ENCODE measurements at regions not wholly inside any gene's neighbourhood (a gene's known extent, or its start where the extent isn't known, plus 50 kb on each side); places are given as distances from the start of the nearest gene placed in this dataset.

DNA sequence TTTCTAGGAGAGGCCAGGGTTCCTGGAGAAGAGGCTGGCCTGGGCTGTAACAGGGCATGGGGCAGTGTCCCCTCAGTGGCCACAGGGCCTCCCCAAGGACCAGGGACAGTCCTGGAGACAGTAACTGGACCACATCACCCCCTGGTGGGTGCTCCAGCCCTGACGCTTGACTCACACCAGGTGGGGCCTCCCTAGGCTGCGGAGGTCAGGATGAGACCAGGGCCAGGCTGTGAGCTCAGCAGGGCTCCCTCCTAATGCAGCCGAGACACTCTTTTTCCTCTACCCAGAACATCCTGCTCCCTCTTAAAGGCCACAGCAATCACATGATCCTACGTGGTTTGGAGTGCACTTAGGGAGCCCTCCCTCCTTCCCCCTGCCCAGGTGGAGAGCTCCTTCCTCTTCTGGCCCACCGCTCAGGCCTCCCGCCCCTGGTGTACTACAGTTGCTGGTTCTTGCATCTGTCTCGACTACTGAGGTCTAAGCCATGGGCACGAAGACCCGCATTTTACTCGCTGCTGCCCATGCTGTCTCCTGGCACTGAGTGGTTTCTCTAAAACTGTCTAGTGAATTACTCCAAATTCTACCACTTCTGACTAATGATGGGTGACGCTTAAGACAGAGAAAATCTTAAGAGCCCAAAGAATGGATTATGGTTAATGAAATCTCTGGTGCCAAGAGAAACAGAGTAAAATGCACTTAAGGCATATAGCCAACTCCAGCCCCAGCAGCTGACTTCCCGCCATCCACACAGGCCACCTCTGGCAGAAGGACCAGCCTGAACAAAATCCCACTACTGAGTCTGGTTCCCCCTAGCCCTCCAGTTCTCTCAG, 166.1 kb upstream of the CST7 start:
- no peak for TF ChIP-seq POLR2A (IDR thresholded peaks at IDR 0.05; ENCODE audit: low read length)
- TF ChIP-seq GATA1 (IDR thresholded peaks at IDR 0.05; ENCODE audit: low read depth, low read length), result no peak
- no peak for DNase-seq

DNA sequence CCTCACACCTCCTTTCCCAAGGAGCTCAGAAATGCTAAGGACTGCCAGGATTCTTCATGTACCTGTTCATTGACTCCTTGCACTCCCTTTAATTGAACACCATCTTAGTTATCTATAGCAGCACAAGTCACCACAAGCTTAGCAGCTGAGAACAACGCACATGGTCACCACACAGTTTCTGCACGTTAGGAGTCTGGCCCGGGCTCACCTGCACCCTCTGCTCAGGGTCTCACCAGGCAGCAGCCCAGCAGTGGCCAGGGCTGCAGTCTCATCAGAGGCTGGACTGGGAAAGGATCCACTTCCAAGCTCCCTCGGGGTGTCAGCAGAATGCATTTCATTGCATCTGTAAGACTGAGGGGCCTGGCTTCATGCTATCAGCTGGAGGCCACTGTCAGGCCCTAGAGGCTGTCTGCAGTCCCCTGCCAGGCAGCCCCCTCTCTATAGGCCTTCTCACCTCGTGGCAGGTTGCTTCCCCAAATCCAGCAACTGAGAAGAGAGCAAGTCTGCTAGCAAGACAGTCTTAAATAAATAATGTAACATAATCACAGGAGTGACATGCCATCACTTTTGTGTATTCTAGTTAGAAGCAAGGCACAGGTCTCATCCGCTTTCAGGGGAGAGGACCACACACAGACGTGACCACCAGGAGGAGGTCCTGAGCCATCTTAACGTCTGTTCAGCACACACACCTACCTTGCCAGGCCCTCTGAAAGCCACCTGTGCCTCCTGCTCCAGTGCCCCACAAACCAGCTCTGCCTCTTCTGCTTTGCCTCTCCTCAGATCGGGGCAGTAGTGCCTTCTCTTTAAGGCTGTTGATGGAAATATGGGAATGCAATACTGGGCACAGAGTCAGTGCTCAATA, 165.2 kb upstream of the CST7 start:
- TF ChIP-seq GATA1 (IDR thresholded peaks at IDR 0.05; ENCODE audit: low read depth, low read length) (no peak), POLR2A (IDR thresholded peaks at IDR 0.05; ENCODE audit: low read length) (no peak)
- peak in 1 of 2 experiments; percentile 5 for DNase-seq

- TF ChIP-seq POLR2A (IDR thresholded peaks at IDR 0.05; ENCODE audit: low read length), result no peak
- no peak for DNase-seq
Measured at GRCh38 chr20:24784607-24785006, 164.5 kb upstream of the CST7 start.

- TF ChIP-seq GATA1 (IDR thresholded peaks at IDR 0.05; ENCODE audit: low read depth, low read length) (no peak), POLR2A (IDR thresholded peaks at IDR 0.05; ENCODE audit: low read length) (no peak)
- no peak for DNase-seq
Measured at GRCh38 chr20:24785141-24786110, 163.6 kb upstream of the CST7 start.

GRCh38 chr20:24786111-24786495, 163.0 kb upstream of the CST7 start:
- TF ChIP-seq GATA1 (IDR thresholded peaks at IDR 0.05; ENCODE audit: low read depth, low read length) (no peak), POLR2A (IDR thresholded peaks at IDR 0.05; ENCODE audit: low read length) (no peak)

GRCh38 chr20:24786646-24787045, 162.4 kb upstream of the CST7 start:
- DNase-seq, result no peak
- TF ChIP-seq GATA1 (IDR thresholded peaks at IDR 0.05; ENCODE audit: low read depth, low read length) (no peak), POLR2A (IDR thresholded peaks at IDR 0.05; ENCODE audit: low read length) (no peak)

More at GRCh38 chr20:24786111-24786495, 163.0 kb upstream of the CST7 start:
- no peak for DNase-seq

DNA sequence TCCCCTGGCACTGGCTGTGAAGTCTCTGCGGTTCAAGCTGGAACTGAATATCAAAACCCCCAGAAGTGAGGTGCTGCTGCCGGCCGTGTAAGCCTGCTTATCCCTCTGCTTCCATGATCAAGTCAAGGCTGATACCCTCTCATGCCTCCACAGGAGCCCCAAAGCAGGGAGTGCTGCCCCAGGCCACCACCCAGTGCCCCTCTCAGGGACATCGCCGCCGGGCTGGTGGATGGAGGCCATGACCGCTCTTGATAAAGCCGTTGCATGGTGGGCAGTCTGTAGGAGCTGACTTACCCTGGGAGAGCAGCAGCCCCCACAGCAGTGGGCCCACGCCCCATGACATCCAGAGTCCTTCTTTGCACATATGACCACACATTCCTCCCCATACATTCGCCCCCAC, 162.0 kb upstream of the CST7 start:
- DNase-seq, result no peak
- TF ChIP-seq POLR2A (IDR thresholded peaks at IDR 0.05; ENCODE audit: low read length), result no peak
- no peak for TF ChIP-seq GATA1 (IDR thresholded peaks at IDR 0.05; ENCODE audit: low read depth, low read length)

DNA sequence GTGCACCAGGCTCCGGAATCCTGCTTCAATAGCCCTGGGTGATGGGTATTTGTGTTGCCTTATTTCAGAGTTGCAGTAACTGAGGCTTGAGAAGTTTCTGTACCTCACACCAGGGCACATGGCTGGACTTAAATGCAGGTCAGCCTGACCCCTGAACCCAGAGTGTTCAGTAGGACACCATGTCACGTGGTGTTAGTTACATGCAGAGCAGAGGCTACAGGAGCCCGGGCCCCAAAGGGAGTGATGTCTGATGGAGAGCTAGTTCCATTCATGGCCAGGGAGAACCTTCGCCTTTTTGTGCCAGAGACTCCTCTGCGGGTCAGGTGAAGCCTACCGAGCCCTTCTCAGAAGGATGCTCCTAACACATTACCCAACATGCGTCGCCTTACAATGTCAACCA, 161.4 kb upstream of the CST7 start:
- TF ChIP-seq POLR2A (IDR thresholded peaks at IDR 0.05; ENCODE audit: low read length) (no peak), GATA1 (IDR thresholded peaks at IDR 0.05; ENCODE audit: low read depth, low read length) (no peak)
- DNase-seq, result no peak

DNA sequence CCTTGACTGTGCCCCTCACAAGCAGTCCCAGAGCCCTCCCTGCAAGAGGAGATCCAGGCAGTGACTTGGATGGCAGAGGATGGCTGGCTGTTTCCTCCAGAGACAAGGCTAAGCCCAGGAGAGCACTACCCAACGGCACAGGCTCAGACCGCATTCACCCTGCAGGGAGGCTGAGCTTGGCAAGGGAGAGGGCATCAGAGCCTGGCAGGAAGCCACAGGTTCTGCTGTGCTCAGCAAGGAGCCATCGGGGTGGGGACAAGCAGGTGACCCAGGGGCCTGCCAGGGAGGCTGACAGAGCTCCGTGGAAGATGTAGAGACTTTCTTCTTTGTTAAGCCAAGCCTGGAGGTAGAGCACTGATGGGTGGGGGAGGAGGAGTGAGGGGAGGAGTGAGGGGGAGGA, 159.2 kb upstream of the CST7 start:
- no peak for TF ChIP-seq GATA1 (IDR thresholded peaks at IDR 0.05; ENCODE audit: low read depth, low read length)
- no peak for TF ChIP-seq POLR2A (IDR thresholded peaks at IDR 0.05; ENCODE audit: low read length)
- no peak for DNase-seq

DNA sequence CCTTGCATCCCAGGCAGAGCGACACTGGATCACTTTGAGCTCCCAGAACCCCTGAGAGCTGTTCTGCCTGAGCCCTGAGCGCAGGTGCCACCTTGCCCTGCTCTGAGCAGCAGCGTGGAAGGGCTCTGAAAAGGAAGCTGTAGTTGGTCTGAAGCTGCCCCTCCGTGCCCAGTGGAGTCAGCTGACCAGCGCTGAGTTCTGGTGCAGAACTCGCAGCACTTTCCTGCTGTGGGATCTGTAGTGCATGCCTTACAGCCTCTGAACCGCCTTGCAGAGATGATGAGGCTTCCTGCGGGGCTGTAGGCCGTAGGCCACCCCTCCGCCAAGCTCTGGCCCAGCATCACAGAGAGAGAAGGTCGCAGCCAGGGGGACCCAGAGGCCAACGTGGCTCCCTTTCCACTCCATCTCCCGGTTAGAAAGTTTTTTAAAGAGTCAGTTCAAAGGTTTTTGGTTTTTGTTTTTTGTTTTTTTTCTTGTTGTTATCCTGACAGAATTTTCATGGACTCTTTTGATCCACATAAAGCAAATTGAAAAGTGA, 158.3 kb upstream of the CST7 start:
- TF ChIP-seq GATA1 (IDR thresholded peaks at IDR 0.05; ENCODE audit: low read depth, low read length) (no peak), POLR2A (IDR thresholded peaks at IDR 0.05; ENCODE audit: low read length) (no peak)
- no peak for DNase-seq

DNA sequence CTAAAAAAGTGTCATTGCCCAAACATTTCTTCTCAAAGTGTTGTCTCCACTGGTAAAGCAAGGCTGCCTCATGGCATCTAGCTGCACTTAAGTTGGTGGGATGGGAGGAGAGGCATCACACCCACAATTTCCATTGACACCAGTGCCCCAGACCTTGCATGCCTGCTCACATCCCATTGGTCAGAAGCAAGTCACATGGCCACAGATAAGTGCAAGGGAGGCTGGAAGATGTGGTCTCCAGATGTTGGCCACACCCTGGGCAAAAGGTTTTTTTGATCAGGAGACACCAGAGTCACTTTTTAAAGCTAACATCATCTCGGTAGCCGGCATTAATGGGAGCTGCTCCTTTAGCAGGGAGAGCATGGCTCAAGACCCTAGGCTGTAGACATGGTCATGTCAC, 157.1 kb upstream of the CST7 start:
- TF ChIP-seq POLR2A (IDR thresholded peaks at IDR 0.05; ENCODE audit: low read length) (no peak), GATA1 (IDR thresholded peaks at IDR 0.05; ENCODE audit: low read depth, low read length) (no peak)
- DNase-seq, result no peak

DNA sequence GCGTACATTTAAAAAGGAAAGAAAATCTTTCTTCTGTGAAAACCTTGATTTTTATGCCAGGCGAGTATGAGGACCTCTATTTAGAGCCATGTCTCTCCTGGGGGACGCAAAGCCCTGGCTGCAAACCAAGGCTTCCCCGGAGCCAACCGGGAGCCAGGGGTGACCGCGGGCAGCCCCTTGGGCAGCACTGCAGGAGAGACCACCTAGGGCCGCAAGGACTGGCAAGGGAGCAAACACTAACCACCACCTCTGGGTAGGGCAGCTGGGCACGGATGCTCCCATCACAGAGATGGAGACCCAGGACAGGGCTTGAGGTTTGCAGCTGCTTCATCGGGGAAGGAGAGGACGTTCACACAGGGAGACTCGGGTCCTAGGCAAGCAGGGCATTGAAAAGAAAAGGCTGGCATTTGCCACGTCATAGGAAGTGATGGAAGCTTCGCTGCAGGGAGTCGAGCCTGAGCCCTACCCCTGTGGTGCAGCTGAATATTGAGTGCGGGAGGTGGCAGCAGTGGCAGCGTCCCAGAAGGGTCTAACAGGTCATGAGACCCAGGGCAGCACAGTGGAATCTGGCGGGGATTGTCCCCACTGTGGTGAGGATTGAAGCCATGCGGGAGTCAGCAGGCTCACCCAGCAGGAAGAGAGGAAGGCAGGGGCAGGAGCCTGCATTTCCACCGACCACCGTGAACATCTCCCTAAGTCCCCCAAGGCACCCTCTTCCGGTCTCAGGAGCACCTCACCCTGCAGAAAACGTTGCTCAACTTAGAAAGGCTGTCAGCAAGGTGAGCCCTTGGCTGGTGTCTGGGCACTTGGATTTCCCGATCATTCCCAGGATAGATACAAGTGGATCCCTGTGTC, 156.2 kb upstream of the CST7 start:
- no peak for DNase-seq
- TF ChIP-seq GATA1 (IDR thresholded peaks at IDR 0.05; ENCODE audit: low read depth, low read length), result no peak
- no peak for TF ChIP-seq POLR2A (IDR thresholded peaks at IDR 0.05; ENCODE audit: low read length)

Data from erythroblast (primary cell).